ENCODE measurements at regions not wholly inside any gene's neighbourhood (a gene's known extent, or its start where the extent isn't known, plus 50 kb on each side); places are given as distances from the start of the nearest gene placed in this dataset.

DNA sequence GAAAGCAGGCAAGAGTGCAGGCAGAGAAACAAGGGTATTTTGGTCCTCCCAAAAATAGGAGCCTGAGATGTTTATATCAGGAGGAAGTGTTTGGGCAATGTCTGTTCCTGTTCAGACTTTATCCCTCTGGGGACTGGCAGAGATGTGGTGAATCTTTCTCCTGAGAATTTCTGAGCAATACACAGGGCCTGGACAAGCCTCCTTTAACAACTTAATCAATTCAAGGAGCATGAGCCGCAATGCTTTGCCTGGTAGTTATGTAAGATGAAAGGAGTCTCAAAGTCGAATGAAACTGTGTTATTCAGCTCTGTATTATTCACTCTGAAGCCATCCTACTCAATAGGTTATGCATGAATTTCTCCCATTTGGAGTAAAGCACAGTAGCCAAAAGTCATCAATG lies 365.6 kb downstream of the MAN2A1 start:
- peaks cover 42% of the 10 kb centered on the region for H3K4me1 Mint-ChIP-seq
- no peak overlapping the region for H3K4me3 Mint-ChIP-seq
- H3K27me3 Mint-ChIP-seq: no peaks in the 10 kb centered on the region
- ATAC-seq: no peak
- no peaks in the 10 kb centered on the region for H3K9me3 Mint-ChIP-seq
- DNase-seq: no peak
- peak overlapping the region in 1 of 2 donors; percentile 63 for H3K27ac Mint-ChIP-seq

- peaks cover 37% of the 10 kb centered on the region for H3K4me1 Mint-ChIP-seq
- H3K9me3 Mint-ChIP-seq: peaks cover 0 to 10% of the 10 kb centered on the region in 2 donors
- no peak overlapping the region for H3K27ac Mint-ChIP-seq
- no peaks in the 10 kb centered on the region for H3K27me3 Mint-ChIP-seq
- DNase-seq (no peak), ATAC-seq (no peak)
- H3K4me3 Mint-ChIP-seq: no peak overlapping the region
Measured at GRCh38 chr5:110056580-110057114, 366.9 kb downstream of the MAN2A1 start.

DNA sequence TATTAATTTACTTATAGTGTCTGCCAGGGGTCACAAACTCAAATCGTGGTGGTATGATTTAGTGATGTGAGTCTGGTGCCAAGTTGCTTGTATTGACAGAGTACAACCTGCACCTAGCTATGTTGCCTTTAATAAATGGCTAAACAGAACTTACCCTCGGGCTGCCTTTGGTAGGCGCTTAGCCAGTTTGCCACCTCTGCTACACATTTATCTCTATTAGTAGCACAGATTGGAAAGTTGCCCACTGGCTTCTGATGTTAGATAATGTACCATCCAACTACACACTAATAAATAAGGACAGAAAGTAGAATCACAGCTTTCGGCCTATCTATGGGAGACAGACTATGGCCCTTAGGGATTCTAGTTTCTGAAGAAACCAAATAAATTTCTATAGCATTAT lies 368.4 kb downstream of the MAN2A1 start:
- peak overlapping the region in 1 of 2 donors; percentile 48 for H3K27ac Mint-ChIP-seq
- no peak overlapping the region for H3K4me3 Mint-ChIP-seq
- H3K4me1 Mint-ChIP-seq: peaks cover 37% of the 10 kb centered on the region
- peaks cover 0 to 10% of the 10 kb centered on the region in 2 donors for H3K9me3 Mint-ChIP-seq
- DNase-seq (no peak), ATAC-seq (no peak)
- H3K27me3 Mint-ChIP-seq: no peaks in the 10 kb centered on the region

DNA sequence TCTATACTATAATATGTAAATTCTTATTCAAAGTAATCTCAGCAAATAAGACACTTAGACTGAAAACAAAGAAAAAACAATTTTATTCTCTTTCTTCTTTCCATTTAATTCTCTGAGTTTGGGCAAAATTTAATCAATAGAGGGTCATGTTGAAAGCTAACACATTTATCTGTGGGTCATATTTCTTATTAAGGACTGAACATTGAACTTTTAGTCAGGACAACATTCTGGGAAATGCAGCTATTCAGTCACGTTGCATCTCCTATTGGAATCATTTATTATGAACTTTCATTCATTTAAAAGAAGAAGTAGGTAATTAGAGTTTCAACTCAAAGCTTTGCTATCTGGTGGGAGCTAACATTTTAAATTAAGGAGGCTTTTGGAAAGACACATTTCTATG lies 372.5 kb downstream of the MAN2A1 start:
- Mint-ChIP-seq H3K4me1 (peaks cover 22% of the 10 kb centered on the region), H3K27ac (no peak overlapping the region), H3K4me3 (no peak overlapping the region), H3K9me3 (peaks cover 0 to 10% of the 10 kb centered on the region in 2 donors), H3K27me3 (no peaks in the 10 kb centered on the region)
- ATAC-seq (no peak), DNase-seq (no peak)

DNA sequence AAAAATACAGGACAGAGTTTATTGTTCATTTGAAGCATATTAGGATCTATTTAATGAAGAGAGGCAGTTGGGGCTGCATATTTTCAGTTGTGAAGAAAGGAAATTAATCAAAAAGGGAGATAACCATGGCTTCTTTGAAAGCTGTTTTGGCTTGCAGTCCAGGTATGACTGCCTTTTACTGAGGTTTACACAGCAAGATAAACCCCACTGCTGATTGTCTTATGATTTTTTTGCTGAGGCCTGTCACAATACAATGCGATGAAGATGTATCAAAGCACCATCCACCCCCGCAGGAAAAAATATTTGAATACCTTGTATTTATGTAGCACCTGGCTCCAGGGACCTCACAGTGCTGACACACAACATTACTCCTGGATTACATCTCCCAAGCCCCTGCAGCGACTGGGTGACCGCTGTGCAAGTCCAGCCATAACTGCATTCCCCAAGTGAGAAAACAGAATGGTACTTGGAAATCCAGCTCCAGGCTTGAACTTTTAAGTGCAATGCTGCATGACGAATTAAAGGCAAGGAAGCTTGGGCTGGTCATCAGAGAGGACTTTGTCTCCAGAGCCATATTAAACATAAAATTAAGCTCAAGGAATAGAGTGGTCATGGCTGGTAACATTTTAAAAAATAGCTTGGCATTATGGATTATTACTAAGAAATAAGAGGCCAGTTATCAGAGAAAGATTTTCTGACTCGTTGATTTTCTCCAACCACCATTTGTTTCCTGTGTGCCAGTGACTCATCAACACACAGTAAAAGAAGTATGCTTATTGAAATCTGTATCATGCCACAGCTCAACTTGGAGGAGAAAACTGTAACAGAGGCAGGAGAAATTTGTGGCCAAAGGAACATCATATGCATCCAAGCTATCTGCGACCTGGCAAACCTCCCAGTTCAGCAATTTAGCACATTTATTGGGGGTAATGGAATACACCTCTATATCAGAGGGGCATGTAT lies 374.2 kb downstream of the MAN2A1 start:
- Mint-ChIP-seq H3K9me3 (peaks cover 0 to 10% of the 10 kb centered on the region in 2 donors), H3K4me1 (peaks cover 22% of the 10 kb centered on the region), H3K27me3 (no peaks in the 10 kb centered on the region), H3K27ac (no peak overlapping the region), H3K4me3 (peak overlapping the region in 1 of 2 donors; percentile 1)
- DNase-seq (no peak), ATAC-seq (peak; percentile 81)

GRCh38 chr5:110064603-110065268 lies 375.0 kb downstream of the MAN2A1 start:
- ATAC-seq: peak; percentile 9
- Mint-ChIP-seq H3K4me3 (no peak overlapping the region), H3K9me3 (peaks cover 7 to 17% of the 10 kb centered on the region in 2 donors), H3K27me3 (no peaks in the 10 kb centered on the region), H3K27ac (no peak overlapping the region), H3K4me1 (peaks cover 22% of the 10 kb centered on the region)
- DNase-seq: no peak

GRCh38 chr5:110070836-110071235 lies 381.1 kb downstream of the MAN2A1 start:
- H3K4me1 Mint-ChIP-seq: no peaks in the 10 kb centered on the region
- no peaks in the 10 kb centered on the region for H3K27me3 Mint-ChIP-seq
- no peak overlapping the region for H3K27ac Mint-ChIP-seq
- no peak overlapping the region for H3K4me3 Mint-ChIP-seq
- no peak for ATAC-seq
- DNase-seq: no peak
- peaks cover 40 to 54% of the 10 kb centered on the region in 2 donors for H3K9me3 Mint-ChIP-seq

- ATAC-seq (no peak), DNase-seq (no peak)
- peaks cover 10% of the 10 kb centered on the region for H3K4me1 Mint-ChIP-seq
- no peak overlapping the region for H3K27ac Mint-ChIP-seq
- no peak overlapping the region for H3K4me3 Mint-ChIP-seq
- peaks cover 45 to 66% of the 10 kb centered on the region in 2 donors for H3K9me3 Mint-ChIP-seq
- no peaks in the 10 kb centered on the region for H3K27me3 Mint-ChIP-seq
Measured at GRCh38 chr5:110072651-110073050, 382.9 kb downstream of the MAN2A1 start.

DNA sequence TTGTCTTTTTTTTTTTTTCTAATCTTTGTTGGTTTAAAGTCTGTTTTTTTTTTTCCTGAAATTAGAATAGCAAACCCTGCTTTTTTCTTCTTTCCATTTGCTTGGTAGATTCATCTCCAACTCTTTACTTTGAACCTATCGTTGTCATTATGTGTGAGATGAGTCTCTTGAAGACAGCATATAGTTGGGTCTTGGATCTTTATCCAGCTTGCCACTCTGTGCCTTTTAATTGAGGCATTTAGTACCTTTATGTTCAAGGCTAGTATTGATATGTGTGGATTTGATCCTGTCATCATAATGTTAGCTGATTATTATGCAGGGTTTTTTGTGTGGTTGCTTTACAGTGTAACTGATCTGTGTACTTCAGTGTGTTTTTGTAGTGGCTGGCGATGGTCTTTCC lies 383.8 kb downstream of the MAN2A1 start:
- ATAC-seq (no peak), DNase-seq (no peak)
- Mint-ChIP-seq H3K27ac (no peak overlapping the region), H3K4me1 (peaks cover 10% of the 10 kb centered on the region), H3K27me3 (no peaks in the 10 kb centered on the region), H3K4me3 (no peak overlapping the region), H3K9me3 (peaks cover 45 to 66% of the 10 kb centered on the region in 2 donors)

DNA sequence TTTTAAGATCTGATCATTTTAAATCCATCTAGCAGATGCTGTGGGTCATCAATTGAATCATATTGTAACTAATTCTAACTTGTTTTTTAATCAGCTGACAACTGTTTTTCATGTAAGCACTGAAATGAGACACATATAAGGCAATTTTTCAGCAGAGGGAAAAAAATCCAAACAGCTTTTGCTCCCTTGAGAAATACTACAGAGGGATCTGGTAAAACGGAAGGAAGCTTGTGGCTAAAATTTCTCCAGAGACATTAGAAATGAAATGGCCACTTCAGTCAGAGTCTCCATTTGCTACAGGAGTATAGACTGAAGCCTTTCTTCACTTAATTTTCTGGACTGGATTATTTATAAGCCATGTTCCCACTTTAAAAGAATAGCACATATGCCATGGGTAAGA lies 385.9 kb downstream of the MAN2A1 start:
- H3K4me3 Mint-ChIP-seq: no peak overlapping the region
- H3K27me3 Mint-ChIP-seq: no peaks in the 10 kb centered on the region
- DNase-seq: no peak
- peaks cover 10% of the 10 kb centered on the region for H3K4me1 Mint-ChIP-seq
- H3K9me3 Mint-ChIP-seq: peaks cover 29 to 50% of the 10 kb centered on the region in 2 donors
- no peak overlapping the region for H3K27ac Mint-ChIP-seq
- no peak for ATAC-seq

- Mint-ChIP-seq H3K9me3 (peaks cover 17 to 38% of the 10 kb centered on the region in 2 donors), H3K27me3 (no peaks in the 10 kb centered on the region), H3K4me1 (peaks cover 10% of the 10 kb centered on the region), H3K27ac (peak overlapping the region in 1 of 2 donors; percentile 52), H3K4me3 (no peak overlapping the region)
- no peak for ATAC-seq
- DNase-seq: no peak
Measured at GRCh38 chr5:110077147-110077546, 387.4 kb downstream of the MAN2A1 start.

DNA sequence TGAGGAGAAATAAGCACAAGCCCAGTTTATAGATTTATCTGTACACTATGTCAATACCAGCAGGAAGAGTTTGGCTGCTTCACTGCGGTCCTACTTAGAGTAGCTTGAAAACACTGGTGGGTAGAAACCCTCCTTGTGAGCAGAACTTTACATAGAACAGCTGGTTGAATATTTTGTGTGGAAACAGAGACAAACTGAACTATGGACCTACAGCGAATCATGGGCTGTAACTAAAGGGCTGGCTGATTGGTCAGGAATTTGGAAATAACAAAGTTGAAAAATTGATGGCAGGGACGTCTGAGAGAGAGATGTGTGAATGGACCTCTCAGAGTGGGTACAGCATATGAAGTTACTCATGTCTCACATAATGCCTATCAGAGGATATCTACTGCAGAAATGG lies 392.5 kb downstream of the MAN2A1 start:
- ATAC-seq (no peak), DNase-seq (no peak)
- H3K9me3 Mint-ChIP-seq: peaks cover 3 to 5% of the 10 kb centered on the region in 2 donors
- H3K27ac Mint-ChIP-seq: no peak overlapping the region
- no peaks in the 10 kb centered on the region for H3K27me3 Mint-ChIP-seq
- peaks cover 27% of the 10 kb centered on the region for H3K4me1 Mint-ChIP-seq
- no peak overlapping the region for H3K4me3 Mint-ChIP-seq

GRCh38 chr5:110082863-110083262 lies 393.1 kb downstream of the MAN2A1 start:
- Mint-ChIP-seq H3K4me1 (peaks cover 25% of the 10 kb centered on the region), H3K27ac (no peak overlapping the region), H3K4me3 (no peak overlapping the region), H3K27me3 (no peaks in the 10 kb centered on the region), H3K9me3 (no peaks in the 10 kb centered on the region)
- ATAC-seq (no peak), DNase-seq (no peak)

- Mint-ChIP-seq H3K27me3 (no peaks in the 10 kb centered on the region), H3K4me1 (peaks cover 31% of the 10 kb centered on the region), H3K9me3 (no peaks in the 10 kb centered on the region), H3K4me3 (peak overlapping the region in 1 of 2 donors; percentile 9), H3K27ac (peak overlapping the region in 1 of 2 donors; percentile 85)
- ATAC-seq (no peak), DNase-seq (no peak)
Measured at GRCh38 chr5:110085826-110086225, 396.1 kb downstream of the MAN2A1 start.

DNA sequence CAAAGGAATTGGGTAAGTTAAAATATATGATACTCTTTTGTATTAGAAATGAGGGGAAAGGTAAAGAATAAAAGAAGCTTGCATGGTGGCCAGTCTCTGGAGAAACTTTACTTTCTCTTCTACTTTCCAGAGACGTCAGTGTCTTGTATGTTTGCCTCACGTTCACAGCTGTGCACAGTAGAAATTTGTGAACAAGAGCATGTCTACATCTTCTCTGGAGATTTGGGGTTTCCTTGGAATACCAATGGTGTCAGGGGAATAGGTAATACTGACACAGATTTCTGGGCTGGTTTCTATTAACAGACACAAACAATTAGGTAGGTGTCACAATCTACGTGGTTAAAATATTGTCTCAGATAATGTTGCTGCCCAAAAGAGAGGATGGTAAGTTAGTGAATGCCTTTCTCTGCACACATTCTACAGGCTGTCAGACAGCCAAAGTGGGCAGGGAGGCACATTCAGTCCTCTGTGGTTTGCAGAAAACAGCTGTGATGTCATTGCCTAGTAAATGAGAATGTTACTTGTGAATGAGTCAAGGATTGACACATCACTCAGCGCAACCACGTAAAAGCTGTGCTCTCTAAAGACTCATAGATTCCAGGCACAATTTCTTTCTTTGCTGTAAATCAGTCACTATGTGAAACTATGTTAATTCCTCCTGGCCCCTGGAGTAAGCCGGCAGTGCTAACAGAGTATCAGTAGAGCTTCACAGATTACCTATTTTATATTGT lies 397.1 kb downstream of the MAN2A1 start:
- peak overlapping the region; percentile 12 to 84 for H3K27ac Mint-ChIP-seq
- peak; percentile 40 to 78 for DNase-seq
- peak overlapping the region; percentile 42 to 66 for H3K4me3 Mint-ChIP-seq
- H3K4me1 Mint-ChIP-seq: peaks cover 31% of the 10 kb centered on the region
- H3K27me3 Mint-ChIP-seq: no peaks in the 10 kb centered on the region
- ATAC-seq: peak; percentile 98
- no peaks in the 10 kb centered on the region for H3K9me3 Mint-ChIP-seq

Data from stimulated activated naive CD8-positive, alpha-beta T cell treated with anti-CD3 and anti-CD28 coated beads, Interleukin-15, amount 100 ng/mL, for 72 hours (primary cell).